HG03097 (cell line): ENCODE measurements at regions not wholly inside any gene's neighbourhood (a gene's known extent, or its start where the extent isn't known, plus 50 kb on each side); places are given as distances from the start of the nearest gene placed in this dataset.
"Not testable (repeated sequence)": the region's sequence is repeated elsewhere in the genome, so short reads cannot be mapped to it uniquely, and the experiment has no call there.

ENCODE experiments used
- ATAC-seq: cut with Tn5 transposase; IDR thresholded peaks from one replicate; pipeline ENCODE4 v1.9.1; 2021; ENCODE audit not compliant: unreplicated experiment, low FRiP score

DNA sequence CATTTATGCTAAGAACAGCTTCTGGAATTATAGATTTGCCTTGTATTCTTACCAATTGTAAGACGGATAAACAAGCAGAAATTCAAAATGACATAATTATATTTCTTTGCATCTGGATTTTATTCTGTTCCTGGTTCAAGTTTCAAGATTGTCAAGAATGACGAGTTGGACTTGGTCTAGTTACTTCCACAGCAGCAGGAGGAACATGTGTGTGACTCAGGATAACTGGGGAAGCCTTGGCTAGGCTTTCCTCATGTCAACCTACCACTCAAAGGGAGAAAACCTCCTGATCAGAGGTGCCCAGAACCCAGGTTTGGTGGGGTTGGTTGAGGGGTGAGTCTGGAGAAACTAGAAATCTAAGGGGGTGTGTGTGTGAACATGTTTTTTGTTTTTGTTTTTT is 259.7 kb downstream of the SOX2 start:
- no peak for ATAC-seq

DNA sequence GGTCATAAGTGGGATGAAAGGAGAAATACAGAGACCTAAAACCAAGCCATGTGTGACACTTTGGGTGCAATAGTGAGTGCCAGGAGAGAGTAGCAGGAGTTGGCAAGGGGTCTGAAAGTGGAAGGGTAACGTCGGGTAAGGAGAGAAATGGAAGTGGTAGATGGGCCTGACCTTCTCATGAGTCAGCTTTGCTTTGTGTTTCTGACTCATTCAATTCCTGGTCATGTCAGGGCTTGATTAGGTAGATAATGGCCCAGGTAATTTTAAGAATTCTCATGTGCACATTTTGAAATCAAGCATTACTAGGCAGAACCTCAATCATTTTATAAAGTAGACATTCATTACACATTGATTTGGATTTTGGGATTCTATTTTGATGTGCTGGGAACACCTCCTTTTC is 262.5 kb downstream of the SOX2 start:
- ATAC-seq: no peak

DNA sequence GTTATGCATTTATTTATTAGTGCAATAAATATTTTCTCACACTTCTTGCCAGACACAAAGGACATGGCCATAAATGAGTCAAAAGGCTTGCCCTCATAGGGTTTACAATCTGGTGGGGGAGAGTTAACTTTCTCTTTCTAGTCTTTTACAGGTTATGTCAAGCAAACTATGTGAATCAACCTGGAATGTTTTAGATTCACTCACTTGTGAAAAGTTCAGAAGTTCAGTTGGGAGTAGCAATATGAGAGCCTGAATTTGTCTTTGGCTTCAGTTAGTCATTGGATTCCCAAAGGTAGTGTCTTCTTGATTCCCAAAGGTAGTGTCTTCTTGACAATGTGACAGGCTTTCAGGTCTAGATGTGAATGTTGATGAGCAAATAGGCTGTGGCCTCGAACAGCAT is 264.8 kb downstream of the SOX2 start:
- no peak for ATAC-seq

GRCh38 chr3:181985386-181985785 is 273.7 kb downstream of the SOX2 start:
- ATAC-seq: no peak

- no peak for ATAC-seq
Measured at GRCh38 chr3:181987736-181988135, 276.0 kb downstream of the SOX2 start.

GRCh38 chr3:181998828-181999227 is 287.1 kb downstream of the SOX2 start:
- ATAC-seq: peak; percentile 14

GRCh38 chr3:181999314-181999713 is 287.6 kb downstream of the SOX2 start:
- peak; percentile 76 for ATAC-seq

- ATAC-seq: no peak
Measured at GRCh38 chr3:182000447-182000846, 288.7 kb downstream of the SOX2 start.

- no peak for ATAC-seq
Measured at GRCh38 chr3:182005219-182005618, 293.5 kb downstream of the SOX2 start.

DNA sequence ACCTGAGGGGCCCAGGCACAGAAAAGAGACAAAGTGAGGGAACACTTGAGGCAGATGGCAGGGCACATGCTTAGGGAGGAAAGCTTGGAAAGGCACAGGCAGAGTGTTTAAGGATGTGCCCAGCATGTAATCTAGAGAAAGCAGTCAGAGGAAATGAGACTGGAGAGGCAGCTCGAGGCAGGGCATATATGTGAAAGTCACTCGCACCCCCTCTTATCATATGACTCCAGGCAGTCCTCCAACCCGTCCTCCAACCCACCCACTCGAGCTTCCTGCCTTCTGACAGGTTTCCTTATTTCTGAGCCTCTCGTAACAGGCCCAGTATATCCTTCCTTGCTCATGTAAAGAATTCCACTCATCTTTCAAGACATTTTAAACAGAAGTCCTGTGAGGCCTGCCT is 294.0 kb downstream of the SOX2 start:
- no peak for ATAC-seq

DNA sequence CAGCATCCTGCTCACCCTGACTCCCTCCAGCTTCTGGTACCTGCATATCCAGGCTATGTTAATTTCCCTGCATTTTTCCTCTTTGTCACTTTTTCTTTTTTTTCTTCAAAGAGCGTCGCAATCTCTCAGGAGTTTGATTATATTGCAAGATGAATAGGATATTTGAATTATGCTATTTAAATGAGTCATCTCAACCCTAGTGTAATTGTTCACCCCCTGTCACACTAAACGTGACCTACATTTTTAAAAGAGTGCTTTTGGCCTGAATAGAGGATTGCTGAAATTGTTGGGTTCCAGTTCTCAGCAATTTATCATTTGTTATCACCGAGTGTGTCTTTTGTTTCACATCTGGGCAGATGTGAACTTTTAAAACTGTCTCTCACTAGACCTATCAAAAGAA is 294.7 kb downstream of the SOX2 start:
- ATAC-seq: no peak

DNA sequence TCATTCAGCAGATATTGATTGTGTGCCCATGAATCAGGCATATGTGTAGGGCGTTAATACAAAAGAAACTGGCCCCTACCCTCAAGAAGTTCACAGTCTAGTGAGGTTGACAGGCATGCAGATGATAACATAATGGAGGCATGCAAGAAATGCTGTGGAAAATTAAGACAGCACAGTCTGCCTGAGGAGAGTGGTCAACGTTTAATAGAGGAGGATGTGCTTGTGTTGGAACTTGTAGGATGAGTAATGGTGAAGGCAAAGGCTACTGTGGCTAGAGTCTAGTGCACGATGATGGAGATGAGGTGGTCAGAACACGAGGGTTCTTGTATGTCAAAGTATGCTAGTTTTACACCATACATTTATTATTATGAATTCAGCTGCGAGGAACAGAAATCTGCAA is 295.7 kb downstream of the SOX2 start:
- ATAC-seq: no peak

DNA sequence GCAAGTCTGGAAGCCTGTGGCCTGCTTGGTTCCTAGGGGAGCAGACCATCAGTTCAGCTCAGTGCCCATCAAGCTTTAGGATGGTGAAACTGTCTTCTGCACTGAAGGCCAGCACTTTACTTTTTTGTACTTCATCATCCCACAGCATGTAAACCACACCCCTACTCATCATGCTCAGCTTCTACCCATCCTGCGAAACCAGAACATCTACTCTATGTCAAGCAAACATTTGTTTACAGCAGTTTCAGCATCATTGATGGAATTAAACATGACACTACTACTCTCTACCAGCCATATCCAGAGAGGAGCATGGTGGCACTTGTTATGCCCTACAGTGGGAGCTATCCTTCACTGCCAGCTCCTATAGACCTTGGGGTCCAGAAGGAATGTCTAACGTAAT is 306.6 kb downstream of the SOX2 start:
- ATAC-seq: no peak

DNA sequence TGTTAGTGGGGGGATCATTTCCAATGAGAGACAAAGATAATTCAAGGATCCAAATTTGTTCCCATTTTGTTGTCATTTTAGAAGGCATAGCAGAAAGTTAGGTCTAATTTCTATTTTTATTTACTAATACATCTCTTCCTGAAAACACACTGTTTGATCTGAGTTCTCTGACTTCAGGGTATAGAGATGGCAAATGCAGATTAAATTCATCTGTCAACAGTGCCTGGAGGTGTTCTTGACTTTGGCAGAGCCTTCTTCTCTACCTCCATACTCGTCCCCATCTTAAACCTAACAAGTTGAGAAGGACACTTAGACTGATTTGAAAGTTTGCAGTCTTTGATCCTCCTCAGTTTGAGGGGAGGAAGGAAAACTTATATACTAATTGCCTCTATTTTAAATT is 308.2 kb downstream of the SOX2 start:
- ATAC-seq: no peak

DNA sequence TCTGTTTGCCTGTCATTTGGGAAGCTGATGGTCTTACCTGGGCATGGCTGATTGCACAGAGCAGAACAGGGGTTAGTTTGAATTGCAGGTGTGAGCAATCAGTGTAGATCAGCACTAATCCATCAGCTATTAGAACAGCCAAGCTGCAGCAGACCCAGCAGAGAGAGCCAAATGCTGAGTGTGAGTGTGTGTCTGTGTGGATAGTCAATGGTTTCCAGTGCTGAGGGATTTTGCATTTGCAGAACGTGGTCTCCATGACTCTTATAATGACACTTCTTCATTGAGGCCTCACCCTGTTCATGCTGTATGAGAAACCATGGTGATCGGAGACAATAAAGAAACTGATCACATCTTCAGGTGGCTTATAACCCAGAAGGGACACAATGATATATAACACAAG is 312.1 kb downstream of the SOX2 start:
- no peak for ATAC-seq

GRCh38 chr3:182027366-182027765 is 315.6 kb downstream of the SOX2 start:
- no peak for ATAC-seq

GRCh38 chr3:182028081-182028480 is 316.4 kb downstream of the SOX2 start:
- no peak for ATAC-seq

DNA sequence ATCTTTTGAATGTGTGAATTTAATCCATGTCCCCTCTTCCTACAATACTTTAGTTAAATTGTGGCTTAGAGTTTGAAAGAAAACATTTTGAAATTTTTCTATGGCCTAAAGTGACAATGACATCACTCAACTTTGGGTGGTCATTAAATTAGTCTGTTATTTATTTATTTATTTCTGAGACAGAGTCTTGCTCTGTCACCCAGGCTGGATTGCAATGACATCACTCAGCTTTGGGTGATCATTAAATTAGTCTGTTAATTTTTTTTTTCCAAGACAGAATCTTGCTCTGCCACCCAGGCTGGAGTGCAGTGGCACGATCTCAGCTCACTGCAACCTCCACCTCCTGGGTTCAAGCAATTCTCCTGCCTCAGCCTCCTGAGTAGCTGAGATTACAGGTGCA is 322.5 kb downstream of the SOX2 start:
- ATAC-seq: not testable (repeated sequence)

GRCh38 chr3:182035324-182035723 is 323.6 kb downstream of the SOX2 start:
- ATAC-seq: no peak

GRCh38 chr3:182036382-182036781 is 324.7 kb downstream of the SOX2 start:
- no peak for ATAC-seq

- no peak for ATAC-seq
Measured at GRCh38 chr3:182041668-182042291, 330.1 kb downstream of the SOX2 start.

DNA sequence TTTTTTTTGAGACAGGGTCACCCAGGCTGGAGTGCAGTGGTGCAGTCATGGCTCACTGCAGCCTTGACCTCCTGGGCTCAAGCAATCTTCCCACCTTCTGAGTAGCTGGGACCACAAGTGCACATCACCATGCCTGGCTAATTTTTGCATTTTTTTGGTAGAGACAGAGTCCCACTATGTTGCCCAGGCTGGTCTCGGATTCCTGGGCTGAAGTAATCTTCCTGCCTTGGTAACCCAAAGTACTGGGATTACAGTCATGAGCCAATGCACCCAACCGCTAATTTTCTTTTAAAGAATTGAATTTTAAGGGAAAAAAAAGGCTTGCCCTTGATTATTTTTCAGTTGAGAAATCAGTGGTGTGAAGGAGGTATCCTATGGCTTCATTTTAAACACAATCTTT is 334.0 kb downstream of the SOX2 start:
- no peak for ATAC-seq

DNA sequence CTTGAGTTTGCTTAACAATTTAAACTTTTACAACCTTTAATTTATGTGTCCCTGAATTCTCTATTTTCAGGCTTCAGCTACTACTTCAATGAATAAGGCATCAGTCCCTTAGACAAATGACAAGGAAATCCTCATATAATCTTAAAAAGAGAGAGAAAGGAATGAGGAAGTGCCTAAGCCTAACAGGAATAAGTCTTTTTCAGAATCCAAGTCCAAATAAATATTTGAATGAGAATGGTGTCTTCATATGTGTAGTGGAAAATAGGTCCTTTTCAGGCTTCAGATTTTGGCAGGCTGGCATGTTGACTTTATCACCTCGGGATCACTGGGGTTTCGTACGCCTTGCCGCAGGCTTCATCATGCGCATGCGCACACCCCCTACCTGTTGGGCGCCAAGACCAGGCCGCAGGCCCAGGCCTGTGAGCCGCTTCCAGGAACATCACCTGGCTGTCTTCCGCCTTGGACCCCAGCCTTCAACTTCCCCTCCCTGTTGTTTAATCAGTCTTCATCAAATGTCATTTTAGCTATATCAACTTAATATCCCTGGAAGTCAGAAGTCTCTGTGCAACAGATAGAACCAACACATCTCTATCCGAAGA is 334.5 kb downstream of the SOX2 start:
- no peak for ATAC-seq
